ENCODE measurements at regions not wholly inside any gene's neighbourhood (a gene's known extent, or its start where the extent isn't known, plus 50 kb on each side); places are given as distances from the start of the nearest gene placed in this dataset.
"Not testable (repeated sequence)": the region's sequence is repeated elsewhere in the genome, so short reads cannot be mapped to it uniquely, and the experiment has no call there.

- Histone ChIP-seq H3K9me2 (ENCODE audit: insufficient read depth, low read length) (no peaks in the 10 kb centered on the region), H3K27me3 (ENCODE audit: insufficient read depth, low read depth, low read length) (no peaks in the 10 kb centered on the region), H3F3A (ENCODE audit: insufficient read depth, low read length, poor library complexity, severe bottlenecking) (no peaks in the 10 kb centered on the region), H3K79me2 (replicated peaks; ENCODE audit: insufficient read depth, low read length) (no peaks in the 10 kb centered on the region), H4K20me1 (ENCODE audit: insufficient read depth) (no peaks in the 10 kb centered on the region), H3K36me3 (ENCODE audit: insufficient read depth, low read length) (no peaks in the 10 kb centered on the region), H3K9me3 (ENCODE audit: low read length) (no peaks in the 10 kb centered on the region), H2AFZ (ENCODE audit: low read depth, low read length) (no peak overlapping the region), H3K4me3 (ENCODE audit: low read length) (no peak overlapping the region), H3K27ac (ENCODE audit: low read length) (no peak overlapping the region), H3K4me2 (ENCODE audit: low read length) (no peak overlapping the region), H3K9ac (ENCODE audit: low read length) (no peak overlapping the region)
- TF ChIP-seq TAF1 (IDR thresholded peaks at IDR 0.05; ENCODE audit: low read depth) (no peak), SMC3 (conservative IDR thresholded peaks at IDR 0.05; ENCODE audit: poor library complexity) (no peak), REST (IDR thresholded peaks at IDR 0.05; ENCODE audit: borderline replicate concordance) (no peak), CTCF (IDR thresholded peaks at IDR 0.05; ENCODE audit: poor library complexity, severe bottlenecking) (no peak), EZH2 (IDR thresholded peaks at IDR 0.05; ENCODE audit: borderline replicate concordance, insufficient read depth, low read length, poor library complexity, severe bottlenecking) (no peak), RAD21 (conservative IDR thresholded peaks at IDR 0.05) (no peak), MXI1 (conservative IDR thresholded peaks at IDR 0.05; ENCODE audit: poor library complexity, severe bottlenecking) (no peak), EP300 (conservative IDR thresholded peaks at IDR 0.05; ENCODE audit: poor library complexity, severe bottlenecking) (no peak), POLR2AphosphoS5 (IDR thresholded peaks at IDR 0.05) (no peak)
Measured at GRCh38 chr9:36501727-36502126, 71.0 kb upstream of the MELK start.

- not testable (repeated sequence) for H3F3A ChIP-seq (ENCODE audit: insufficient read depth, low read length, poor library complexity, severe bottlenecking); H3K27ac ChIP-seq (ENCODE audit: low read length); H4K20me1 ChIP-seq (ENCODE audit: insufficient read depth); H3K9ac ChIP-seq (ENCODE audit: low read length); H3K4me2 ChIP-seq (ENCODE audit: low read length); H3K36me3 ChIP-seq (ENCODE audit: insufficient read depth, low read length); H3K79me2 ChIP-seq (replicated peaks; ENCODE audit: insufficient read depth, low read length); H3K4me3 ChIP-seq (ENCODE audit: low read length); H3K27me3 ChIP-seq (ENCODE audit: insufficient read depth, low read depth, low read length); H3K9me2 ChIP-seq (ENCODE audit: insufficient read depth, low read length); H2AFZ ChIP-seq (ENCODE audit: low read depth, low read length); H3K9me3 ChIP-seq (ENCODE audit: low read length)
Measured at GRCh38 chr9:36500931-36501330, 71.8 kb upstream of the MELK start.
